SK-N-DZ (cell line): ENCODE measurements at regions not wholly inside any gene's neighbourhood (a gene's known extent, or its start where the extent isn't known, plus 50 kb on each side); places are given as distances from the start of the nearest gene placed in this dataset.
A peak's percentile ranks its signal among the peaks of the same experiment; 100 is the strongest.

ENCODE experiments used
- DNase-seq: peaks from one replicate; pipeline ENCODE4 v3.0.0-alpha.2; 2015; ENCODE audit warnings: low spot score

- DNase-seq = no peak
These were observed 629.5 kb downstream of the BRD1 start for GRCh38 chr22:49197986-49198704.

GRCh38 chr22:49197505-49197904 lies 630.2 kb downstream of the BRD1 start:
- DNase-seq = peak; percentile 43

GRCh38 chr22:49196046-49196511 lies 631.6 kb downstream of the BRD1 start:
- peak; percentile 55 for DNase-seq

GRCh38 chr22:49195636-49196035 lies 632.0 kb downstream of the BRD1 start:
- no peak for DNase-seq

- no peak for DNase-seq
These were observed 633.7 kb downstream of the BRD1 start for GRCh38 chr22:49193901-49194465.

GRCh38 chr22:49193348-49193747 lies 634.3 kb downstream of the BRD1 start:
- DNase-seq = no peak

GRCh38 chr22:49192857-49193250 lies 634.8 kb downstream of the BRD1 start:
- DNase-seq = no peak

- DNase-seq = no peak
These were observed 635.4 kb downstream of the BRD1 start for GRCh38 chr22:49192180-49192856.

- no peak for DNase-seq
These were observed 636.1 kb downstream of the BRD1 start for GRCh38 chr22:49191506-49191980.

GRCh38 chr22:49190816-49191505 lies 636.7 kb downstream of the BRD1 start:
- DNase-seq = no peak

GRCh38 chr22:49189871-49190270 lies 637.8 kb downstream of the BRD1 start:
- no peak for DNase-seq

- DNase-seq = no peak
These were observed 639.1 kb downstream of the BRD1 start for GRCh38 chr22:49188591-49188990.

GRCh38 chr22:49188091-49188490 lies 639.6 kb downstream of the BRD1 start:
- DNase-seq = no peak

- DNase-seq = no peak
These were observed 640.9 kb downstream of the BRD1 start for GRCh38 chr22:49186762-49187161.

GRCh38 chr22:49186293-49186692 lies 641.4 kb downstream of the BRD1 start:
- no peak for DNase-seq

GRCh38 chr22:49185312-49185969 lies 642.2 kb downstream of the BRD1 start:
- no peak for DNase-seq

GRCh38 chr22:49184736-49185135 lies 642.9 kb downstream of the BRD1 start:
- no peak for DNase-seq

- DNase-seq = no peak
These were observed 643.9 kb downstream of the BRD1 start for GRCh38 chr22:49183826-49184216.

GRCh38 chr22:49183208-49183825 lies 644.4 kb downstream of the BRD1 start:
- DNase-seq = no peak

- no peak for DNase-seq
These were observed 645.3 kb downstream of the BRD1 start for GRCh38 chr22:49182416-49182815.

GRCh38 chr22:49181942-49182341 lies 645.7 kb downstream of the BRD1 start:
- DNase-seq = no peak
